Astrocyte of the hippocampus (primary cell): ENCODE measurements at regions not wholly inside any gene's neighbourhood (a gene's known extent, or its start where the extent isn't known, plus 50 kb on each side); places are given as distances from the start of the nearest gene placed in this dataset.
"Not testable (repeated sequence)": the region's sequence is repeated elsewhere in the genome, so short reads cannot be mapped to it uniquely, and the experiment has no call there.

ENCODE experiments used
- DNase-seq: peaks from one replicate; pipeline ENCODE4 v3.0.0; 2011; ENCODE audit warnings: low read depth, low spot score

DNA sequence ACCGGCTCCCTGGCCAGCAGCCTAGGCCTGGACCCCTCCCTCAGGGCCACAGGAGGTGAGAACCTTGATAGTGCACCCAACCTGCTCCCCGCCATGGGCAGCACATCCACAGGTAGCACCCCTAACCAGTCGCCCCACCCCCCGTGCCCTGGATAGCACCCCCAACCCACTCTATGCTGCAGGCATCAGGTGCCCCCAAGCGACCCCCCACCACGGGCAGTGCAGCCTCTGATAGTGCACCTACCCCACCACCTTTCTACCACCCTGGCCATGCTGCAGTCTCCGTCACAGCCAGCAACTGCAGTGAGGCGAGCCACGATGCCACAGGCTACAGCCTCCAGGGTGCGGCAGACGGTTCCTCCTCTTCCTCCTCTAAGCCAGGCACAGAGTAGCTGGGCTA, 55.6 kb downstream of the SOWAHC start:
- no peak for DNase-seq

- no peak for DNase-seq
Measured at GRCh38 chr2:109670556-109671411, 56.6 kb downstream of the SOWAHC start.

DNA sequence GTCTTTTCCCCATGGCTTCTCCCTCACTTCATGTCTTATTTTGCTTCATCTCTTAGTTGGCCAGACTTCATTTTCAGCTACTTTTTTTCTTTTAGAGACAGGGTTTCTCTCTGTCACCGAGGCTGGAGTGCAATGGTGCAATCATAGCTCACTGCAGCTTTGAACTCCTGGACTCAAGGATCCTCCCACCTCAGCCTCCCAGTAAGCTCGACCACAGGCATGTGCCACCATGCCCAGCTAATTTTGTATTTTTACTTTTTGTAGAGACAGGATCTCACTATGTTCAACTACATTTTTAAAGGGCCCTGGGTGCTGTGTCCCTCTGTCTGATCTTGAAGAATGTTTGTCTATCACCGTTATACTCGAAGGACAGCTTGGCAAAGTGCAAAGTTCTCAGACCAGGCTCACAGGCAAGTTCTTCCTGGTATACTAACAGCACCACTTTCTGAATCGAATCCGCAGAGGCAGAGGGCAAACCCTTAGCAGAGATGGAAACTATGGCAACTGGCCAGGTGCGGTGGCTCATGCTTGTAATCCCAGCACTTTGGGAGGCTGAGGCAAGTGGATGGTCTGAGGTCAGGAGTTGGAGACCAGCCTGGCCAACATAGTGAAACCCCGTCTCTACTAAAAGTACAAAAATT, 60.9 kb downstream of the SOWAHC start:
- DNase-seq = no peak

GRCh38 chr2:109675666-109676345, 61.6 kb downstream of the SOWAHC start:
- no peak for DNase-seq

- no peak for DNase-seq
Measured at GRCh38 chr2:109676346-109676902, 62.3 kb downstream of the SOWAHC start.

GRCh38 chr2:109677121-109677731, 63.1 kb downstream of the SOWAHC start:
- not testable (repeated sequence) for DNase-seq

DNA sequence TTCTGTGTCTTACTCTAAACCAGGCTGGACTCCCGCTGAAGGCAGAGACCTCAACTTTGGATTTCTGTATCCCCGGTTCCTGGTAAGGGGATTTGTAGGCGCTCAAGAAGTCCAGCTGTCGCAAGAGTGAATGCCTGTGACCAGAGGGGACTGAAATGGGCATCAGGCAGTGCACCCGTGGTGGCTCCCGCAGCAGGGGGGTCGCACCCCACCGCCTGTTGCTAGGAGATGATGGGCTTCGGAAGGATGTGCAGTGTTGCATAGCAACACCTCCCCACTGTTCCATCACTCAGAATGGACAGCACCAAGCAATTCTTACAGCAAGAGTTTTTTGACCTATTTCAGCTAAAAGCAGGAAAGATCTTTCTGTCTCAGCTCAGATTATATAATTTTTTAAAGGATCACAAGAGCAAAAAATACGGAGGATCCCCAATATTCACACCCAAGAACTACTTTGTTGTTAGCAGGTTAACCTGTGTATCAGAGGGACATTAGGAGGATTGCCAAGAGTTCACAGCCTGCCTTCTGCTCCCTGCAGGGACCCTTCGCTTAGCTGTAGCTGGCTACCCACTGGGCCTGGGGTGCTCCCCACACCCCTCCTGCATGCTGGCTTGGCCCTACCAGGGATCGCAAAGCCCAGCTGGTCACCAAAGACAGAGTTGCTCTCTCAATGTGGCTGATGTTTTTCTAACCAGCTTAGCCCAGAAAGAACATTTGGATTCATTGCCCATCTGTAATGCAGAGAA, 63.8 kb downstream of the SOWAHC start:
- DNase-seq = no peak

- DNase-seq = not testable (repeated sequence)
Measured at GRCh38 chr2:109678724-109679201, 64.6 kb downstream of the SOWAHC start.

DNA sequence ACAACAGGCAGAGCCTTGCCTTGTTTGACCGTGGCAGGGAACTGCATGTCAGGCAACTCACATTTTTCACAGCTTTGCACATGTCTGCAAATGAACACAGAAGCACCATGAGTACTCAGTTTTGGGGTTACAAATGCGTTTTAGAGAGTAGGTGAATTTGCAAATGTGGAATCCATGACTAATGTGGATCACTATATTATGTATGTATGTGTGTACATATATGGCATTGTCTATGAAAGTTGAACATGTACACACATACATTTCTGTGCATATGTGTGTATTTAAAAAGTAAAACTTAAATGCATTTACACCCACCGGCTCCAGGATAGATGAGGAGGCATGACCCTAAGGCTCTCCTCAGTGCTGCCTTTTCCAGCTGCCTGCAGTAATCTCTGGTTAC, 65.1 kb downstream of the SOWAHC start:
- DNase-seq = no peak

DNA sequence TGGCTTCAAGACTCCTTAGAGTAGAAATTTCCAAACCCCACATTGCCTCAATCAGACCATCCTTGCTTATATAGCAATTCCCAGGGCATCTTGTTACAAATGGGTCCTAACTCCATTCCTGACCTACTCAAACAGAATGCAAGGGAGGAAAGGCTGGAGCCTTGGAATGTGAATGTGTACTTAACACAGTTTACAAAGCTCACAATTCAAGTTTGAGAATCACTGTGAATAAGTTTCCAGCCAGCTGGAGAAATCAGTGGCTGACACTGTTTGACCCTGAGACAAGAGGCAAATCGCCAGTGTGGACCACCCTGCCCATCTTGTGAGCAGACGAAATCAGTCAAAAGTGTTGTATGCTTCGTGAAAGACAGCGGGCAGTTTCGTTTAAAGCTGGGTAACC, 65.5 kb downstream of the SOWAHC start:
- DNase-seq = no peak

DNA sequence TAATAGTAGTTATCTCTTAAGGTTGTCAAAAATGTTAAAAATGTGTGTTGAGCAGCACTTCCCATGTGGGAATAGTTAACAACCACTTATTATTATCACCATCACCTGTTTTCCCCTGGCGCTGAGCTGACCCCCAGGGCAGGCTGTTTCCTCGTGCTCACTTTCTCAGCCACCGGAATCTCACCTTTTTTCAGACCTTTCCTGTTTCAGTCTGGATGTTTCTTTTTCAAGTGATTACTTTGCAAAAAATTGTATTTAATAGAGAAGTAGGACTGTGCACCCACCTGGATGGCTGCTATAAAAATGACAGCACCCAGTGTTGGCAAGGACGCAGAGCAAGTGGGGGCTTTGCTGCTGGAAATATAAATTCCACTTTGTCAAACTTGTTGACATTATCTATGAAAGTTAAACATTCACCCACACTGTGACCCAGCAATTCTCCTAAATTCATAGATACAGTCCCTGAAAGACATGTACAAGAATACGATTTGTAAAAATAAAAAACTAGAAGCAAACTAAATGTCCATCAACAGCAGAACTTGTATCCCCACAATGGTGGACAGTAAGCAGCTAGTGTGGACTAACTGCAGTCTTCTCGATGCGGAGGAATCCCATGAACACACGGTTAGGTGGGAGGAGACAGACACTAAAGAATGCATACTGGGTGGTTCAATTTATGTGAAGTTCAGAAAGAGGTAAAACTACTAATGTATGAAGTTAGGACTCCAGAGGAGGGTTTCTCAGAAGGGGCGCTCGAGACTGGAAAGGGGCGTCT, 66.5 kb downstream of the SOWAHC start:
- no peak for DNase-seq

DNA sequence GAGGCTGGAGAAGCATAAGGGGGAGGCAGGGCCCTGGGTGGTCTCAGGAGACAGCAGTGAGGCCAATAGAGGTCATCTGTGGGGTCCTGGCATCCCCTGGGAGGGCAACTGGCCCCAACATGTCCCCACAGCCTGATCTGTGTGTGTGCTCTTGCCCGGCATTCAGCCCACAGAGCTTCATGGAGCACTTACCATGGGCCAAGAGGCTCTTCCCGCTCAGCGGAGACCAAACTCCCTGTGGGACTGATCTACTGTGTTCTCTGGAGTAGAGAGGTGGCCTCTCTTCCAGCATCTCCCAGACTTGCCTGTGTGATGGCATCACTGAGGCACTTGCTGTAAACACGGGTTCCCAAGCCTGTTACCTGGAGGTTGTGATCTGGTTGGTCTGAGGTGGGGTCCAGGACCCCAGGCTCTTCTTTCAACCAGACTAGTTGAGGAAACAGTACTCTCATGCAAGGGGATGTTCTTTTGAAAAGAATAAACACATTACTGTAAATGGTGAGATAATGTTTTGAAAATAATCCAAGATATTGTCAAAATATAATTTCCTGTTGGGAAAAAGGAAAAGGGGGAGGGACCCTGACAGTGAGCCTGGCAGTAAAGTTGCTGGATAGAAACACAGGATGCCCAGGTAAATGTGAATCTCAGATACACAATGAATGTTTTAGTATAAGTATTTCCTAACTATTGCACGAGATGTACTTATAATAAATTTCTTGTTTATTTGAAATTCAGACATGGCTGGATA, 67.6 kb downstream of the SOWAHC start:
- DNase-seq = no peak

GRCh38 chr2:109683452-109683851, 69.3 kb downstream of the SOWAHC start:
- DNase-seq = no peak

- DNase-seq = no peak
Measured at GRCh38 chr2:109685453-109685852, 71.3 kb downstream of the SOWAHC start.

GRCh38 chr2:109686921-109687320, 72.8 kb downstream of the SOWAHC start:
- DNase-seq = no peak

DNA sequence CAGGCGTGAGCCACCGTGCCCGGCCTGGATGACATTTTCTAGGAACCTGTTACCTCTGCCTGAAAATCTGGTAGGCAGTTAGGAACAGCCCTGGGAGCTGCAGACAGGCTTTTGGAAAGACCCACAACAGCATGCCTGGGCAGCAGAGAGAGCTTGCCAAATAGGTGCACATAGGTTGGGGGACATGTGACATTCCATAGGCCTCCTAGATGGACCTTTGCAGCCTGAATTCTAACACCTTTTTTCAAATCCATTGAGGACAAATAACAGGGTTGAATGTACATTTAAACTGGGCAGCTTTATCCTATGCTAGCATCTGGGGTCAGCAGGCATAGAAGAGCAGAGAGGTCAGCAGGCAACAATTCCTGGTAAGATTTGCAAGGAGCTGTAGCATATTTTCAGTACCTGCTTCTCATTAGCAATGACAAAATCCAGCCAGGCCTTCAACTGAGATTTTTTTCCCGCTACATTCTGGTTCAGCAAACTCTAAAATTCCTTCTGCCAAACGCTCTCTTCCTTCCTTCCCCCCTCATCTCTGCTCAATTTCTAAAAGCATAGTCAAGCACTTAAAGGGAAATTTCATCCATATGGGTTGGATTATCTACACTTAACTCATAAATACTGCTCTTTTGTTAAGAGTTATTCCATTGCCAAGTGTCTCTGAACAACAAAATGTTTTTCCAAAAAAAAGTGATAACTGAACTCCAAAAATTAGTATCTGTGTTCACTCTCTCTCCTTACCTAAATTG, 75.2 kb downstream of the SOWAHC start:
- DNase-seq = no peak

GRCh38 chr2:109689973-109690372, 75.8 kb downstream of the SOWAHC start:
- DNase-seq = no peak

GRCh38 chr2:109690457-109690821, 76.3 kb downstream of the SOWAHC start:
- no peak for DNase-seq
